ENCODE measurements at regions not wholly inside any gene's neighbourhood (a gene's known extent, or its start where the extent isn't known, plus 50 kb on each side); places are given as distances from the start of the nearest gene placed in this dataset.

- TF ChIP-seq CTCF (conservative IDR thresholded peaks at IDR 0.05; ENCODE audit: low read length) (no peak), EZH2phosphoT487 (IDR thresholded peaks at IDR 0.05; ENCODE audit: borderline replicate concordance) (no peak)
Observed at GRCh38 chr21:25214676-25215075, 392.6 kb downstream of the MRPL39 start.

All from Loucy (cell line).